Mesothelial cell of epicardium (in vitro differentiated cells): ENCODE measurements at regions not wholly inside any gene's neighbourhood (a gene's known extent, or its start where the extent isn't known, plus 50 kb on each side); places are given as distances from the start of the nearest gene placed in this dataset.
"Not testable (repeated sequence)": the region's sequence is repeated elsewhere in the genome, so short reads cannot be mapped to it uniquely, and the experiment has no call there.

Experiments used
- DNase-seq, 2 experiments: peaks; one replicate each; pipeline ENCODE4 v3.0.0; 2021; ENCODE audit warnings: low spot score in 2 of 2; ENCODE audit not compliant: unreplicated experiment in 2 of 2
- H3K27ac Mint-ChIP-seq: 2 replicates; pipeline ENCODE4 v1.8.0; 2021; ENCODE audit warnings: mixed read lengths
- H3K27me3 Mint-ChIP-seq: 2 replicates; pipeline ENCODE4 v1.8.0; 2021; ENCODE audit warnings: low read depth, mixed read lengths
- H3K36me3 Mint-ChIP-seq: 2 replicates; pipeline ENCODE4 v1.8.0; 2021; ENCODE audit warnings: mixed read lengths
- H3K4me1 Mint-ChIP-seq: 2 replicates; pipeline ENCODE4 v1.8.0; 2021; ENCODE audit warnings: mixed read lengths
- H3K4me3 Mint-ChIP-seq: 2 replicates; pipeline ENCODE4 v1.8.0; 2021; ENCODE audit warnings: mild to moderate bottlenecking, moderate library complexity, mixed read lengths
- H3K9me3 Mint-ChIP-seq: 2 replicates; pipeline ENCODE4 v1.8.0; 2021; ENCODE audit warnings: mixed read lengths
- TF ChIP-seq, protein P1 (sequence below): fragments of 200-600 bp; sonication (generic); IDR thresholded peaks from one replicate; pipeline ENCODE4 v1.5.0; 2021; ENCODE audit warnings: antibody characterized with exemption; ENCODE audit not compliant: unreplicated experiment

DNA sequence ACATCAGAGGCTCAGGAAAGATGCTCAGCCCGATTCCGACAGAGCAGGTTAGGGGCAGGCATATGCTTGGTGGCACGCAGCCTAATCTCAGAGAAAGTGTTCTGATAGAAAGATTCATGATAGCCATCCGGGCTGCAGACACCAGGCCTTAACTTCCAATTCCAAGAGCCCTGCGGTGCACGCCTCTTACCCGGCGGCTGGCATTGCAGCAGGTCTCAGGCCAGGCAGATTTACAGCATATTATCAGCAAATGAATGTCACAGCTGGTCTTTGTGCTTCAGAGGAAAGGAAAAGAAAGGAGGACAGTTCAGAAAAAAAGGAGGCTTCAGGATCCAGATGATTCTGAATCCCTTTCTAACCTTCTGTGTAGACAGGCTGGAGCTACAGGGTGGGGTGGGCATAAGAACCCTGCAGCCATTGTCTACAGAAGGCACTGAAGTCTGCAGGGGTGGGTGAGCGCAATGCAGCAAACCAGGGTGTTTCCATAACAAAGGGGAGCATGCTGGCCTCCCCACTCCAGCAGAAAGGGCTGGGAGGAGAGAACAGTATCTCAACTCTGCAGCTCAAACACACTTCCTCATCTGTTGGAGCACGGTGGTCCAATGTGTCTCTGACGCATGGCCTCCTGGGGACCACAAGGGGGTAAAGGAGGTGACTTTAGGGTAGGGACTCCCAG is 277.4 kb upstream of the XYLT1 start:
- Mint-ChIP-seq H3K27ac (no peak overlapping the region), H3K36me3 (no peaks in the 10 kb centered on the region), H3K9me3 (peaks cover 5% of the 10 kb centered on the region), H3K4me3 (no peak overlapping the region), H3K4me1 (peaks cover 6% of the 10 kb centered on the region), H3K27me3 (peaks cover 21% of the 10 kb centered on the region)
- TF ChIP-seq, protein P1, sequence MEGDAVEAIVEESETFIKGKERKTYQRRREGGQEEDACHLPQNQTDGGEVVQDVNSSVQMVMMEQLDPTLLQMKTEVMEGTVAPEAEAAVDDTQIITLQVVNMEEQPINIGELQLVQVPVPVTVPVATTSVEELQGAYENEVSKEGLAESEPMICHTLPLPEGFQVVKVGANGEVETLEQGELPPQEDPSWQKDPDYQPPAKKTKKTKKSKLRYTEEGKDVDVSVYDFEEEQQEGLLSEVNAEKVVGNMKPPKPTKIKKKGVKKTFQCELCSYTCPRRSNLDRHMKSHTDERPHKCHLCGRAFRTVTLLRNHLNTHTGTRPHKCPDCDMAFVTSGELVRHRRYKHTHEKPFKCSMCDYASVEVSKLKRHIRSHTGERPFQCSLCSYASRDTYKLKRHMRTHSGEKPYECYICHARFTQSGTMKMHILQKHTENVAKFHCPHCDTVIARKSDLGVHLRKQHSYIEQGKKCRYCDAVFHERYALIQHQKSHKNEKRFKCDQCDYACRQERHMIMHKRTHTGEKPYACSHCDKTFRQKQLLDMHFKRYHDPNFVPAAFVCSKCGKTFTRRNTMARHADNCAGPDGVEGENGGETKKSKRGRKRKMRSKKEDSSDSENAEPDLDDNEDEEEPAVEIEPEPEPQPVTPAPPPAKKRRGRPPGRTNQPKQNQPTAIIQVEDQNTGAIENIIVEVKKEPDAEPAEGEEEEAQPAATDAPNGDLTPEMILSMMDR: no peak
- no peak for DNase-seq

DNA sequence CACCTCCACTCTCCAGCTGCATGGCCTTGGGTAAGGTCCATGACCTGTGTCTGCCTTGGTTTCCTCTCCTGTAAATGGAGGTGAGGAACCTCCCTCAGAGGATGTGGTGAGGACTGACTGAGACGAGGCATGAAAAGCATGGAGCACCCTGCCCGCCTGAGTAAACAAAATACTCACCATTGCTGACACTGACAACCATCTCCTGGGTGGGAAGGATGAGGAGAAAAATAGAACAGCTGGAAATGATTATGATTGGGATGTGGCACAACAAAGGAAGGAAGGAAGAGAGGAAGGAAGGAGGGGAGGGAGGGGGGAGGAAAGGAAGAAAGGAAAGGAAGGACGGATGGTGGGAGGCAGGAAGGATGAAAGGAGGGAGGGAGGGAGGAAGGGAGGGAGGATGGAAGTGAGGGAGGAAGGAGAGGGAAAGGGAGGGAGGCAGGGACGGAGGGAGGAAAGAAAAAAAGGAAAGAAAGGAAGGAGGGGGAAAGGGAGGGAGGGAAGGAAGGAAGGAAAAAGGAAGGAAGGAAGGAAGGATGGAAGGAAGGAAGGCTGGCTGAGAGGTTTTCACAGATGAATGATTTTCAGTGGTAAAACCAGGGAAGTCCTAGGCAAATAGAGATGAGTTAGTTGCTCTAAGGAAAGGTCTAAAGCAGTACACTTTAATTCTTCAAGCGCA is 276.5 kb upstream of the XYLT1 start:
- Mint-ChIP-seq H3K4me1 (peaks cover 6% of the 10 kb centered on the region), H3K4me3 (no peak overlapping the region), H3K27ac (no peak overlapping the region), H3K9me3 (peaks cover 5% of the 10 kb centered on the region), H3K27me3 (peaks cover 16% of the 10 kb centered on the region), H3K36me3 (no peaks in the 10 kb centered on the region)
- no peak for DNase-seq
- TF ChIP-seq, protein P1: no peak

DNA sequence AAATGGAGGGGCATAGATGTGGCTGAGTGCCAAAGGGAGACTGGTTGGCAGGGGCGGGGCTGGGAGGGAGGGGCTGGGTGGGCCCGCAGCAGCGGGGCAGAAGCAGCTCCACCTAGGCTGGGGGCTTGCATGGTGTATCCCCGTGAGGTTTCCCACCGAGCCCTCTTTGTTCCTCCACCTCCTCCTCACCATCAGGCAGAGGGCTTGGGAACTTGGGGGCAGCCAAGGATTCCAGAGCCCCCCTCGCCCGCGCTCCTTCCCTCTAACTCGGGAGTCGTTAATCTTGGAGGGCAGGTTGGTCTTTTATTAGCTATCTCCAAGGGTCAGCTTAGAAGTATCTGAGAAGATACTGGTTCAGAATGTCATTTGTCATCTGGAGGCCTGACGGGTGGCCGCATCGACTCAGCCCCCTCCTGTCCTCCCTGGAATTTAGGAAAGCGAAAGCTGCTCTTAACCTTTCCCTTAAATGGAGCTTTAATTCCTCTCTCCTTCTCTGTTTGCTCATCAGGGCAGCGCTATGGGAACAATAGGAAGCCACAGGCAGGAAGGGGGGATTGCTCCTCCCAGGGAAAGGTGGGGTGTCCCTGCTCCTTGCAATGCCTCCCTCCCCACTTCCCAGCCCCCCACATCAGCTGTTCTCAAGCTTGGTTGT is 274.3 kb upstream of the XYLT1 start:
- Mint-ChIP-seq H3K9me3 (peaks cover 5% of the 10 kb centered on the region), H3K4me1 (peaks cover 6% of the 10 kb centered on the region), H3K27ac (no peak overlapping the region), H3K4me3 (peak overlapping the region; percentile 41), H3K36me3 (no peaks in the 10 kb centered on the region), H3K27me3 (peaks cover 16% of the 10 kb centered on the region)
- TF ChIP-seq, protein P1: no peak
- DNase-seq: no peak

DNA sequence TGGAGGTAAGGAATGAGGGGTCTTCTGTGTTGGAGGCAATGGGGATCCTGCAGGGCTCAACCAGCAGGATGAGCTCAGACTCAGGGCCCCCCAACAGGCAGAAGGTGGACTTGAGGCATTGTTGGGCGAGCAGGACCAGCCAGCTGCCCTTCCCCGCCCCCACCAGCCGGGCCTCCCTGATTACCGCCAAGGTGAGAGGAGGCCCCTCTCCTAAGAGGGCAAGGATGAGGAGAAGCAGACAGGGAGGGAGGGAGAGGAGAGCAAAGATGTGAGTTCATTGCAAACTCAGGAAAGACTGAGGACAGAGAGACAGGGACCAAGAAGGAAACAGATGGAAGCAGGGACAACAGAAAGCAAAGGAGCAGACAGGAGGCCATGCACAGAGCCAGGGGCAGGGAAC is 272.8 kb upstream of the XYLT1 start:
- TF ChIP-seq, protein P1: no peak
- Mint-ChIP-seq H3K27ac (no peak overlapping the region), H3K4me3 (no peak overlapping the region), H3K9me3 (no peaks in the 10 kb centered on the region), H3K27me3 (peaks cover 14% of the 10 kb centered on the region), H3K36me3 (no peaks in the 10 kb centered on the region), H3K4me1 (peaks cover 6% of the 10 kb centered on the region)
- DNase-seq: no peak

DNA sequence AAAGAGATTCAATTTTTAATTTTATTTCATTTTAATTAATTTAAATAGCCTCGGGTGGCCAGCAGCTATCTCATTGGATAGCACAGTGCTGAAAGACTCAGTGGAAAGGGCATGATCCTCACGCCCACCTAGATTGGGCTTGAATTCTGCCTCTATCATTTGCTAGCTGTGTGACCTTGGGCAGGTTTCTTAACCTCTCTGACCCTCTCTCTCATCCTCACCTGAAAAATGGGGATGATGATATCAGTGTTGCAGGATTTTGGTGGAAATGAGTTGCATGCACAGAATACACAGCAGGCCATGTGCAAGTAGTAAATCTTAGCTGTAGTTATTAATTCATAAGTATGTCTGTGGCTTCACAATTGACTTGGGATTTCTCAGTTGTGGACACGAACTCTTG is 272.4 kb upstream of the XYLT1 start:
- TF ChIP-seq, protein P1: no peak
- no peak overlapping the region for H3K4me3 Mint-ChIP-seq
- DNase-seq: no peak
- no peaks in the 10 kb centered on the region for H3K36me3 Mint-ChIP-seq
- peaks cover 6% of the 10 kb centered on the region for H3K4me1 Mint-ChIP-seq
- H3K9me3 Mint-ChIP-seq: no peaks in the 10 kb centered on the region
- H3K27me3 Mint-ChIP-seq: peaks cover 14% of the 10 kb centered on the region
- no peak overlapping the region for H3K27ac Mint-ChIP-seq

DNA sequence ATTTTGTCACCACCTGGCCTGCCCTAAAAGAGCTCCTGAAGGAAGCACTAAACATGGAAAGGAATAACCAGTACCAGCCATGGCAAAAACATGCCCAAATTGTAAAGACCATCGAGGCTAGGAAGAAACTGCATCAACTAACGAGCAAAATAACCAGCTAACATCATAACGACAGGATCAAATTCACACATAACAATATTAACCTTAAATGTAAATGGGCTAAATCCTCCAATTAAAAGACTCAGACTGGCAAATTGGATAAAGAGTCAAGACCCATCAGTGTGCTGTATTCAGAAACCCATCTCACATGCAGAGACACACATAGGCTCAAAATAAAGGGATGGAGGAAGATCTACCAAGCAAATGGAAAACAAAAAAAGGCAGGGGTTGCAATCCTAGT is 264.3 kb upstream of the XYLT1 start:
- not testable (repeated sequence) for H3K27me3 Mint-ChIP-seq, DNase-seq, H3K4me3 Mint-ChIP-seq, H3K27ac Mint-ChIP-seq, H3K4me1 Mint-ChIP-seq, H3K36me3 Mint-ChIP-seq
- H3K9me3 Mint-ChIP-seq: peaks cover 18% of the 10 kb centered on the region
